Neuronal stem cell (in vitro differentiated cells): ENCODE measurements at regions not wholly inside any gene's neighbourhood (a gene's known extent, or its start where the extent isn't known, plus 50 kb on each side); places are given as distances from the start of the nearest gene placed in this dataset.

Source experiments
- DNase-seq: peaks from one replicate; pipeline ENCODE4 v3.0.0-alpha.2; 2013; ENCODE audit warnings: low spot score
- H2AFZ ChIP-seq: one replicate; pipeline ENCODE4 v1.6.1; 2013; ENCODE audit warnings: mild to moderate bottlenecking, low read length, inconsistent platforms
- H2AK5ac ChIP-seq: 2 replicates; pipeline ENCODE4 v1.6.1; 2013; ENCODE audit warnings: low read depth, mild to moderate bottlenecking, inconsistent platforms, low read length, moderate library complexity, mixed read lengths
- H2BK120ac ChIP-seq: 2 replicates; pipeline ENCODE4 v1.6.1; 2013; ENCODE audit warnings: low read depth, mild to moderate bottlenecking, inconsistent platforms, low read length, moderate library complexity, mixed read lengths
- H2BK12ac ChIP-seq: one replicate; pipeline ENCODE4 v1.6.1; 2013; ENCODE audit warnings: low read length, inconsistent platforms
- H2BK15ac ChIP-seq: 2 replicates; pipeline ENCODE4 v1.6.1; 2013; ENCODE audit warnings: mild to moderate bottlenecking, low read length, inconsistent platforms, mixed read lengths
- H2BK5ac ChIP-seq: one replicate; pipeline ENCODE4 v1.6.1; 2013; ENCODE audit warnings: inconsistent platforms, mild to moderate bottlenecking, low read length, moderate library complexity
- H3K14ac ChIP-seq: one replicate; pipeline ENCODE4 v1.6.1; 2013; ENCODE audit warnings: low read length, inconsistent platforms
- H3K18ac ChIP-seq: 2 replicates; pipeline ENCODE4 v1.6.1; 2013; ENCODE audit warnings: low read length, inconsistent platforms
- H3K23ac ChIP-seq: 2 replicates; pipeline ENCODE4 v1.6.1; 2013; ENCODE audit warnings: low read depth, mild to moderate bottlenecking, mixed read lengths, low read length, inconsistent platforms; ENCODE audit not compliant: poor library complexity
- H3K27ac ChIP-seq: replicated peaks from 3 replicates; pipeline ENCODE4 v1.5.1; 2013; ENCODE audit warnings: low read length, inconsistent platforms
- H3K27me3 ChIP-seq, 3 experiments: 2 replicates each; pipeline ENCODE4 v1.6.1; 2013; ENCODE audit warnings: low read length in 3 of 3, mild to moderate bottlenecking in 2 of 3, inconsistent platforms in 1 of 3, low read depth in 1 of 3, mixed read lengths in 1 of 3, moderate library complexity in 1 of 3; ENCODE audit not compliant: control insufficient read depth in 3 of 3, insufficient read depth in 3 of 3
- H3K36me3 ChIP-seq, 2 donors: replicated peaks in 1 of 2; 2 replicates each; pipeline ENCODE4 v1.6.1; 2013; ENCODE audit warnings: low read length in 2 of 2; ENCODE audit not compliant: control insufficient read depth in 2 of 2, insufficient read depth in 2 of 2
- H3K4ac ChIP-seq: 2 replicates; pipeline ENCODE4 v1.6.1; 2013; ENCODE audit warnings: inconsistent platforms, mild to moderate bottlenecking, low read length, moderate library complexity
- H3K4me1 ChIP-seq, 2 donors: 1 replicate in 1 of 2; 2 replicates in 1 of 2; pipeline ENCODE4 v1.6.1; 2013; ENCODE audit warnings: low read length in 2 of 2, low read depth in 1 of 2; ENCODE audit not compliant: control insufficient read depth in 2 of 2, insufficient read depth in 1 of 2
- H3K4me2 ChIP-seq: one replicate; pipeline ENCODE4 v1.6.1; 2013; ENCODE audit warnings: mild to moderate bottlenecking, low read length, inconsistent platforms; ENCODE audit not compliant: insufficient read depth, poor library complexity, severe bottlenecking
- H3K4me3 ChIP-seq, 2 donors: 2 replicates each; pipeline ENCODE4 v1.5.1; 2013; ENCODE audit warnings: low read length in 2 of 2, mild to moderate bottlenecking in 2 of 2, inconsistent platforms in 1 of 2, moderate library complexity in 1 of 2
- H3K79me1 ChIP-seq: one replicate; pipeline ENCODE4 v1.6.1; 2013; ENCODE audit warnings: low read depth, mild to moderate bottlenecking, inconsistent platforms, low read length, moderate library complexity
- H3K9ac ChIP-seq: one replicate; pipeline ENCODE4 v1.6.1; 2013; ENCODE audit warnings: mild to moderate bottlenecking, low read depth, low read length, inconsistent platforms; ENCODE audit not compliant: poor library complexity
- H3K9me3 ChIP-seq, 2 donors: replicated peaks in 1 of 2; 2 replicates each; pipeline versions ENCODE3 to v1.6.1; 2013; ENCODE audit warnings: low read length in 2 of 2, mild to moderate bottlenecking in 2 of 2, inconsistent platforms in 1 of 2, low read depth in 1 of 2, mixed read lengths in 1 of 2, moderate library complexity in 1 of 2; ENCODE audit not compliant: control insufficient read depth in 2 of 2, insufficient read depth in 1 of 2
- H4K8ac ChIP-seq: one replicate; pipeline ENCODE4 v1.6.1; 2013; ENCODE audit warnings: low read depth, mild to moderate bottlenecking, inconsistent platforms, low read length, moderate library complexity
- H4K91ac ChIP-seq: one replicate; pipeline ENCODE4 v1.6.1; 2013; ENCODE audit warnings: low read length, low read depth, mild to moderate bottlenecking, inconsistent platforms; ENCODE audit not compliant: poor library complexity
- WGBS, 2 donors: extraction: QIAGEN DNeasy Blood & Tissue Kit; methylation state at CpG; one replicate each; pipeline ENCODE4 v1.1.7; 2013; ENCODE audit warnings: missing lambda C conversion rate in 2 of 2, mixed read lengths in 1 of 2; ENCODE audit not compliant: insufficient read length in 2 of 2, insufficient replicate concordance in 1 of 2; ENCODE audit errors: extremely low coverage in 2 of 2; 5-methylcytosine and 5-hydroxymethylcytosine counted together

DNA sequence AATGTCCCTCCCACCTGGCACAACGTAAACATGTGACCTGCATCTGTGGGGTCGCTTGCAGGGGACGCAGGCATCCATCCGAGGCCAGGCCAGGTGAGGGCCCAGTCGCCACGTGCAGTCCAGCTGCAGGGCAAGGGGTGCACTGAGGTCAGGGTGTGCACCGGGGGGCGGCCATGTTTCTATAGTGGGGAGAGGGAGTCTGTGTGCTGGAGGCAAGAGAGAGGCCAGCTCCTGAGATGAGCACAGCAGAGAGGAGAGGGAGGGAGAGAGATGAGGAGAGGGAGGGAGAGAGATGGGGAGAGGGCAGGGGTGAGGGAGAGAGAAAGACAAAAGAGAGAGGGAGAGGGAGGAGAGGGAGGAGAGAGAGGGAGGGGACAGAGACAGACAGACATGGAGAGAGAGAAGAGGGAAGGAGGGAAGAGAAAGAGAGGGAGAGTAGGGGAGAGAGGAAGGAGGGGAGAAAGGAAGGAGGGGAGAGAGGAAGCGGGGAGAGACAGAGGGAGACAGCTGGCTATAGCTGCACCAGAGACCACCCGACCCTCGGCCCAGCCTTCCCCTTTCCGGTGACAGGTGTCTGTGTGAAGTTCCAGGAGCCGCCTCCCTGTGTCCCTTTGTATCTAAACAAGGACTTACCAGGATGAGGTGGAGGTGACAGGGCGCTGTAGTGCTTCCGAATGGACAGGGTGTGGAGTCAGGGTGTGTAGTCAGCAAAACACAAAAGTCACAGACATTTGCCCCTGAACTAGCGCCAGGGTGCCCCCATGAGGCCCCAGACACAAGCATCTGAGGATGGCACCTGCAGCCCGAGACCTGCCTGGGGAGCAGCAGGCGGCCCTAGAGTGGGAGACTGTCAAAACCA lies 68.7 kb downstream of the ADRA2C start:
- Histone ChIP-seq H2BK120ac (peak overlapping the region; percentile 65), H3K36me3 (no peaks in the 10 kb centered on the region), H3K4ac (peak overlapping the region; percentile 27), H2BK15ac (peak overlapping the region; percentile 98), H3K14ac (peak overlapping the region; percentile 60), H3K9ac (no peak overlapping the region), H3K23ac (peak overlapping the region; percentile 78), H3K18ac (peak overlapping the region; percentile 97), H2BK12ac (peak overlapping the region; percentile 27), H3K79me1 (no peaks in the 10 kb centered on the region), H4K91ac (peak overlapping the region; percentile 57), H3K27ac (no peak overlapping the region), H3K9me3 (no peaks in the 10 kb centered on the region), H2AK5ac (peak overlapping the region; percentile 44), H3K4me3 (no peak overlapping the region), H2BK5ac (peak overlapping the region; percentile 21), H4K8ac (peak overlapping the region; percentile 93), H3K4me1 (peaks cover 0 to 34% of the 10 kb centered on the region in 2 donors), H3K27me3 (peaks cover 0 to 37% (median 0%) of the 10 kb centered on the region in 3 experiments), H3K4me2 (no peak overlapping the region), H2AFZ (no peak overlapping the region)
- WGBS, 2 donors = no CpG with 5 or more reads among the region's 18 CpGs
- DNase-seq = no peak

DNA sequence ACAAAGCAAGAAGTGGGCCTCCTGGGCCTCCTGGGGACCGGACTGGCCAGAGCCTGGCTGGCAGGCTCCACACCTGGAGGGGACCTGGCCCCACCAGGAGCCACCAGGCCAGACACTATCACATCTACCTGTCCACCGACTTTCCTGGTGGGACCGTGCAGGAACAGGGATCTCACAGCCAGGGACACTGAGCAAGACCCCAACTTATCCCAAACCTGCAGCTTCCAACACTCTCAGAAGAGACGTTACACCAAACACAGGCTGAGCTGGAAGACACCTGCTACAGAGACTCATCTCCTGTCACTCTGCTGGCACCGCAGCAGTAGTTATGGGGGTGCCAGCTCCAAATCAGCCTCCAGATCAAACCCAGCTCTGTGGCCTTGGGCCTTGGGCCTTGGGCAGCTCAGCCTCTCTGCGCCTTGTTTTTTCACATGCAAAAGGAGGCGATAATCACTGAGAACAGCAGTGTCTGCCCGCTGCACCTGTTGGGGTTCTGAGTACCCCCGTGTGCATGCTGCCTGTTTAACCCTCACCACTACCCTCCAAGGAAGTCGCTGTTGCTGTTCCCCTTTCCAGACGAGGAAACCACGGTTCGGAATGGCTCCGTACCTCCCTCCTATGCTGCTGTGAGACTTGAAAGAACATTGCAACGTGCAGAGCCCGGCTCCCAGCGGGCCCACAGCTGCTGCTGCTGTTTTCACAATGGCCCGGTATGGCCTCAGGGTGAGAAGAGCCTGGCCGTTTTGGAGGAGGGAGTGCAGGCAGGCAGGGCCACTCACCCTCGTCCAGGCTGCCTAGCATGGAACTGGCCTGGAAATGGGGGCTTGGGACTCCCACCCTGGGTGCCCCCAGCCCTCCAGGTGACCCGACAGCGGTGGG lies 69.6 kb downstream of the ADRA2C start:
- Histone ChIP-seq H4K91ac (peak overlapping the region; percentile 22), H2BK5ac (no peak overlapping the region), H4K8ac (no peak overlapping the region), H3K4me1 (peaks cover 0 to 26% of the 10 kb centered on the region in 2 donors), H3K9ac (no peak overlapping the region), H3K9me3 (no peaks in the 10 kb centered on the region), H2AK5ac (peak overlapping the region; percentile 20), H2AFZ (no peak overlapping the region), H3K18ac (peak overlapping the region; percentile 73), H3K36me3 (no peaks in the 10 kb centered on the region), H3K4me3 (no peak overlapping the region), H3K4ac (peak overlapping the region; percentile 27), H3K27me3 (peaks cover 0 to 30% (median 0%) of the 10 kb centered on the region in 3 experiments), H2BK12ac (peak overlapping the region; percentile 78), H3K14ac (no peak overlapping the region), H3K27ac (no peak overlapping the region), H2BK120ac (peak overlapping the region; percentile 78), H2BK15ac (peak overlapping the region; percentile 77), H3K4me2 (no peak overlapping the region), H3K23ac (no peak overlapping the region), H3K79me1 (no peaks in the 10 kb centered on the region)
- DNase-seq = no peak
- WGBS, 2 donors = no CpG with 5 or more reads among the region's 22 CpGs

DNA sequence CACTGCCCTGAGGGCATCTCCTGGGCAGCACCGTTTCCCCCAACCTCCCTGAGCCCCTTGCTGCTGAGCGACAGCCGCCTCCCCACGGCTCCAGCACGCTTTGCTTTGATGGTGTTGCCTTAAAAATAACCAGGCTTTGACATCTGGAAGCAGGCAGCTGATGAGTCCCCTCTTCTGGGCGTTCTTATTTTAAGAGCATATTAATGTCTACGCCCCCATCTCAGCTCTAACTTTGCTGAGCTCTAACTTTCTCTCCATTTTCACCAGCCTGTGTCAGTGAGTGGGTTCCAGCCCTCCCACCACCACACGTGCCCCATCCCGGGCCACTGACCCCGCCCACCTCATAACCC lies 70.2 kb downstream of the ADRA2C start:
- Histone ChIP-seq H3K79me1 (no peaks in the 10 kb centered on the region), H4K8ac (no peak overlapping the region), H3K14ac (no peak overlapping the region), H3K27ac (no peak overlapping the region), H3K4me1 (peaks cover 0 to 23% of the 10 kb centered on the region in 2 donors), H2BK12ac (no peak overlapping the region), H3K23ac (no peak overlapping the region), H3K4me2 (no peak overlapping the region), H3K36me3 (no peaks in the 10 kb centered on the region), H4K91ac (no peak overlapping the region), H2AK5ac (peak overlapping the region; percentile 20), H3K4me3 (no peak overlapping the region), H2AFZ (no peak overlapping the region), H2BK120ac (peak overlapping the region; percentile 78), H2BK15ac (no peak overlapping the region), H3K27me3 (peaks cover 0 to 32% (median 0%) of the 10 kb centered on the region in 3 experiments), H3K18ac (peak overlapping the region; percentile 73), H3K9ac (no peak overlapping the region), H2BK5ac (no peak overlapping the region), H3K9me3 (peaks cover 0 to 1% of the 10 kb centered on the region in 2 donors), H3K4ac (no peak overlapping the region)
- no peak for DNase-seq
- WGBS, 2 donors = no CpG with 5 or more reads among the region's 10 CpGs
